Neural progenitor cell (in vitro differentiated cells): ENCODE measurements at regions not wholly inside any gene's neighbourhood (a gene's known extent, or its start where the extent isn't known, plus 50 kb on each side); places are given as distances from the start of the nearest gene placed in this dataset.
"Not testable (repeated sequence)": the region's sequence is repeated elsewhere in the genome, so short reads cannot be mapped to it uniquely, and the experiment has no call there.

Experiments used
- DNase-seq: peaks from one replicate; pipeline ENCODE4 v3.0.0-alpha.2; 2016; ENCODE audit warnings: low spot score
- H2AFZ ChIP-seq: fragments of 200-600 bp; sonication (generic); replicated peaks from 2 replicates; pipeline ENCODE4 v1.6.1; 2016; ENCODE audit warnings: antibody characterized with exemption
- H3F3A ChIP-seq: fragments of 200-600 bp; sonication (generic); 2 replicates; pipeline ENCODE4 v1.6.1; 2016; ENCODE audit warnings: antibody characterized with exemption, low read depth
- H3K27ac ChIP-seq: fragments of 200-600 bp; sonication (generic); 2 replicates; pipeline ENCODE4 v1.5.1; 2016; ENCODE audit warnings: mild to moderate bottlenecking
- H3K27me3 ChIP-seq: fragments of 200-600 bp; sonication (generic); 2 replicates; pipeline ENCODE4 v1.6.1; 2016; ENCODE audit warnings: mild to moderate bottlenecking, moderate library complexity
- H3K36me3 ChIP-seq: fragments of 200-600 bp; sonication (generic); 2 replicates; pipeline ENCODE4 v1.5.1; 2016
- H3K4me1 ChIP-seq: fragments of 200-600 bp; sonication (generic); 2 replicates; pipeline ENCODE4 v1.6.1; 2016; ENCODE audit warnings: mixed run types
- H3K4me2 ChIP-seq: fragments of 200-600 bp; sonication (generic); 2 replicates; pipeline ENCODE4 v1.6.1; 2016
- H3K4me3 ChIP-seq: fragments of 200-600 bp; sonication (generic); 2 replicates; pipeline ENCODE4 v1.5.1; 2016
- H3K79me2 ChIP-seq: fragments of 200-600 bp; sonication (generic); 2 replicates; pipeline ENCODE4 v1.6.1; 2016; ENCODE audit warnings: low read depth
- H3K9ac ChIP-seq: fragments of 200-600 bp; sonication (generic); 2 replicates; pipeline ENCODE4 v1.6.1; 2016
- H3K9me3 ChIP-seq: fragments of 200-600 bp; sonication (generic); 2 replicates; pipeline ENCODE4 v1.5.1; 2016; ENCODE audit warnings: low read depth
- H4K20me1 ChIP-seq: fragments of 200-600 bp; sonication (generic); 2 replicates; pipeline ENCODE4 v1.6.1; 2016; ENCODE audit warnings: low read depth
- H3K27ac Mint-ChIP-seq: 3 replicates; pipeline ENCODE4 v1.8.0; 2021; ENCODE audit warnings: mixed read lengths
- H3K27me3 Mint-ChIP-seq: 2 replicates; pipeline ENCODE4 v1.8.0; 2022; ENCODE audit warnings: low read depth, mild to moderate bottlenecking, inconsistent platforms, moderate library complexity, mixed read lengths; ENCODE audit not compliant: insufficient read depth
- H3K36me3 Mint-ChIP-seq: 3 replicates; pipeline ENCODE4 v1.8.0; 2021; ENCODE audit warnings: mixed read lengths
- H3K4me1 Mint-ChIP-seq: 3 replicates; pipeline ENCODE4 v1.8.0; 2021; ENCODE audit warnings: mixed read lengths
- H3K4me3 Mint-ChIP-seq: 3 replicates; pipeline ENCODE4 v1.8.0; 2021; ENCODE audit warnings: mild to moderate bottlenecking, moderate library complexity, mixed read lengths
- H3K9me3 Mint-ChIP-seq: 3 replicates; pipeline ENCODE4 v1.8.0; 2020; ENCODE audit warnings: mixed read lengths
- EZH2 ChIP-seq: fragments of 200-600 bp; sonication (generic); IDR thresholded peaks from 2 replicates; pipeline ENCODE4 v1.6.1; 2017; ENCODE audit warnings: antibody characterized with exemption, mild to moderate bottlenecking, moderate library complexity
- EZH2phosphoT487 ChIP-seq: fragments of 200-600 bp; sonication (generic); IDR thresholded peaks from 2 replicates; pipeline ENCODE4 v1.6.1; 2017; ENCODE audit warnings: antibody characterized with exemption
- TF ChIP-seq, protein P1 (sequence below): fragments of 200-600 bp; sonication (generic); IDR thresholded peaks from 2 replicates; pipeline ENCODE4 v1.5.1; 2017; ENCODE audit warnings: antibody characterized with exemption, mild to moderate bottlenecking

DNA sequence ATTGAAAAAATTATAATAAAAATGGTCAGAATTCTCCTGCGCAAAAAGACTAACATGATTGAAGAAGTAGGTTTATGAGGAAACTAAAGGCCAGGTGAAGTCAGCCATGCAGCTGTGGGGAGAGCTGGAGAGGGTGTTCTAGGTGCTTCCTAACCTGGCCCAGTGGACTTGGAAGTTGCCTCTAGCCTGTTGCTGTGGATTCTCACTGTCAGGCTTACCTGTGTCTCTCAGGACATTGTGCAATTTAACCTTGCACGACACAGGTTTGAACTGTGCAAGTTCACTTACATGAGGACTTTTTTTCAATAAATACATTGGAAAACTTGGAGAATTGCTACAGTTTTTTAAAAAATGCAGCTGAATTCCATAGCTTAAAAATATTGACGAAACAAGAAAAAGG is 266.4 kb downstream of the CXCL12 start:
- H3K36me3 Mint-ChIP-seq = no peaks in the 10 kb centered on the region
- H3K79me2 ChIP-seq = no peaks in the 10 kb centered on the region
- H3K27ac ChIP-seq = no peak overlapping the region
- no peak overlapping the region for H3K4me2 ChIP-seq
- TF ChIP-seq EZH2 = no peak
- H4K20me1 ChIP-seq = no peaks in the 10 kb centered on the region
- H3K27me3 Mint-ChIP-seq = peaks cover 4% of the 10 kb centered on the region
- no peaks in the 10 kb centered on the region for H3K36me3 ChIP-seq
- no peaks in the 10 kb centered on the region for H3K4me1 ChIP-seq
- no peaks in the 10 kb centered on the region for H3K27me3 ChIP-seq
- DNase-seq = no peak
- H3F3A ChIP-seq = no peaks in the 10 kb centered on the region
- H2AFZ ChIP-seq = no peak overlapping the region
- H3K9ac ChIP-seq = no peak overlapping the region
- H3K27ac Mint-ChIP-seq = no peak overlapping the region
- peaks cover 4% of the 10 kb centered on the region for H3K4me1 Mint-ChIP-seq
- no peak overlapping the region for H3K4me3 Mint-ChIP-seq
- peaks cover 4% of the 10 kb centered on the region for H3K9me3 Mint-ChIP-seq
- no peak overlapping the region for H3K4me3 ChIP-seq
- no peaks in the 10 kb centered on the region for H3K9me3 ChIP-seq

DNA sequence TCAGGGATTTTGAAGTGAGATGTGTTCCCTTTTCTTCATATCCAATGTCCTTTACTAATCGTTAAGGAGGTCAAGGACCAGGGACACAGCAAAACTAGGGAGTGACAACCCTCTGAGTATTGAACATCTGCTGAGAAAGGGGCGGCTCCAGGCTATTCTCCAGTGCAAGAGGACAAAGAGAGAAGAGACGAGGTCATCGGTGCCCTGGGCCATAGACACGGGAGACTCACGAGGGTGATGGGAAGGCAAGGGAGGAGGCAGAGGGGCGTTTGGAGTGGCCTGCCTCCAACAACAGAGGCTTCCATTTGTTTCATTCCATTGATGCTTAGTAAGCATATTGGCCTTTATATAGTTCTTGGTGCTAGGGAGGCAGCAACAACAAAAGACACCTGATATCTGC is 268.4 kb downstream of the CXCL12 start:
- Mint-ChIP-seq H3K36me3 (no peaks in the 10 kb centered on the region), H3K27me3 (peaks cover 7% of the 10 kb centered on the region)
- no peak overlapping the region for H3K9ac ChIP-seq

DNA sequence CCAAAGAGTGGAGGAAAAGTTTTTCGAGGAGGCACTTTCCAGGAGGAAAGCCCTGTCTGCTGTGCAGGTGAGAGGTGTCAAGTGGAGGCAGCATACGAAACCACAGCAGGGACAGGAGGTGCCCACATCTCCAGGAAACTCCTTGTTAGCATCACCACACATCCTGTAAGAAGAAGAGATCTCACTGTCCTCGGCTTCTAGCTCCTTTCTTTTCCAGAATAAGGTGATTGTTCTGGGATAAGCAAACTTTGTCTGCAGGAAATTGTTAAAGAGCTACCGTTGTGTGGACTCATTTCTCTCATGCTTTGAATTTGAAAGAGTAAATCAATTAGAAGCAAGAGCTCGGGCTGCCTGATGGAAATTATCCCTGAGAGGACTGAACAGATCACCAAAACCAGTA is 269.4 kb downstream of the CXCL12 start:
- no peak overlapping the region for H3K4me3 Mint-ChIP-seq
- Histone ChIP-seq H3K79me2 (no peaks in the 10 kb centered on the region), H3K36me3 (no peaks in the 10 kb centered on the region), H3K27me3 (no peaks in the 10 kb centered on the region), H3K4me3 (no peak overlapping the region), H3F3A (no peaks in the 10 kb centered on the region), H3K27ac (no peak overlapping the region), H2AFZ (no peak overlapping the region), H3K9me3 (no peaks in the 10 kb centered on the region), H3K9ac (no peak overlapping the region), H4K20me1 (no peaks in the 10 kb centered on the region), H3K4me1 (no peaks in the 10 kb centered on the region), H3K4me2 (no peak overlapping the region)
- peaks cover 9% of the 10 kb centered on the region for H3K9me3 Mint-ChIP-seq
- peaks cover 7% of the 10 kb centered on the region for H3K27me3 Mint-ChIP-seq
- TF ChIP-seq, protein P1, sequence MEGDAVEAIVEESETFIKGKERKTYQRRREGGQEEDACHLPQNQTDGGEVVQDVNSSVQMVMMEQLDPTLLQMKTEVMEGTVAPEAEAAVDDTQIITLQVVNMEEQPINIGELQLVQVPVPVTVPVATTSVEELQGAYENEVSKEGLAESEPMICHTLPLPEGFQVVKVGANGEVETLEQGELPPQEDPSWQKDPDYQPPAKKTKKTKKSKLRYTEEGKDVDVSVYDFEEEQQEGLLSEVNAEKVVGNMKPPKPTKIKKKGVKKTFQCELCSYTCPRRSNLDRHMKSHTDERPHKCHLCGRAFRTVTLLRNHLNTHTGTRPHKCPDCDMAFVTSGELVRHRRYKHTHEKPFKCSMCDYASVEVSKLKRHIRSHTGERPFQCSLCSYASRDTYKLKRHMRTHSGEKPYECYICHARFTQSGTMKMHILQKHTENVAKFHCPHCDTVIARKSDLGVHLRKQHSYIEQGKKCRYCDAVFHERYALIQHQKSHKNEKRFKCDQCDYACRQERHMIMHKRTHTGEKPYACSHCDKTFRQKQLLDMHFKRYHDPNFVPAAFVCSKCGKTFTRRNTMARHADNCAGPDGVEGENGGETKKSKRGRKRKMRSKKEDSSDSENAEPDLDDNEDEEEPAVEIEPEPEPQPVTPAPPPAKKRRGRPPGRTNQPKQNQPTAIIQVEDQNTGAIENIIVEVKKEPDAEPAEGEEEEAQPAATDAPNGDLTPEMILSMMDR = no peak
- no peak for TF ChIP-seq EZH2phosphoT487
- TF ChIP-seq EZH2 = no peak
- H3K27ac Mint-ChIP-seq = no peak overlapping the region
- no peak for DNase-seq
- no peaks in the 10 kb centered on the region for H3K36me3 Mint-ChIP-seq
- H3K4me1 Mint-ChIP-seq = peaks cover 12% of the 10 kb centered on the region

More for the DNA sequence above, 268.4 kb downstream of the CXCL12 start:
- Histone ChIP-seq H3K79me2 (no peaks in the 10 kb centered on the region), H4K20me1 (no peaks in the 10 kb centered on the region), H3K4me1 (no peaks in the 10 kb centered on the region), H3F3A (no peaks in the 10 kb centered on the region), H3K4me3 (no peak overlapping the region), H2AFZ (no peak overlapping the region), H3K27me3 (no peaks in the 10 kb centered on the region), H3K27ac (no peak overlapping the region), H3K36me3 (no peaks in the 10 kb centered on the region), H3K9me3 (no peaks in the 10 kb centered on the region), H3K4me2 (no peak overlapping the region)
- TF ChIP-seq EZH2phosphoT487 (no peak), EZH2 (no peak)
- TF ChIP-seq, protein P1 = no peak
- no peak overlapping the region for H3K27ac Mint-ChIP-seq
- H3K4me3 Mint-ChIP-seq = no peak overlapping the region
- DNase-seq = no peak
- peaks cover 7% of the 10 kb centered on the region for H3K9me3 Mint-ChIP-seq
- peaks cover 12% of the 10 kb centered on the region for H3K4me1 Mint-ChIP-seq

DNA sequence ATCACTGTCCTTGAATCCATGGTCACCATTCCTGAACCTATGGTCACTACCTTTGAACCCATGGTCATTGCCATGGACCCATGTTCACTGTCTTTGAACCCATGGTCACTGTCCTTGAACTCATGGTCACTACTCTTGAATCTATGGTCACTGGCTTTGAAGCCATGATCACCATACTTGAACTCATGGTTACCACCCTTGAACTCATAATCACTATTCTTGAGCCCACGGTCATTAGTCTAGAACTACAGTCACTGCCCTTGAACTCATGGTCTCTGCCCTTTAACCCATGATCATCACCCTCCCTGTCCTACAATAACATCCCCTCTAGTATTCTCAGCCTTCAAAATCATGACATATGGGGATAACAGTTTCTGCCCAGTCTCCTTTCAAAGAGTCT is 270.5 kb downstream of the CXCL12 start:
- Histone ChIP-seq H3K79me2 (no peaks in the 10 kb centered on the region), H2AFZ (no peak overlapping the region), H3K36me3 (no peaks in the 10 kb centered on the region), H4K20me1 (no peaks in the 10 kb centered on the region), H3K9me3 (no peaks in the 10 kb centered on the region), H3K27me3 (no peaks in the 10 kb centered on the region), H3K4me2 (no peak overlapping the region), H3K9ac (no peak overlapping the region), H3K4me3 (no peak overlapping the region), H3F3A (no peaks in the 10 kb centered on the region), H3K27ac (no peak overlapping the region), H3K4me1 (no peaks in the 10 kb centered on the region)
- no peak overlapping the region for H3K27ac Mint-ChIP-seq
- H3K27me3 Mint-ChIP-seq = peaks cover 7% of the 10 kb centered on the region
- H3K4me3 Mint-ChIP-seq = no peak overlapping the region
- no peak for DNase-seq
- H3K9me3 Mint-ChIP-seq = peaks cover 14% of the 10 kb centered on the region
- peaks cover 12% of the 10 kb centered on the region for H3K4me1 Mint-ChIP-seq
- H3K36me3 Mint-ChIP-seq = no peaks in the 10 kb centered on the region
- no peak for TF ChIP-seq EZH2
- TF ChIP-seq, protein P1 = no peak
- TF ChIP-seq EZH2phosphoT487 = no peak

DNA sequence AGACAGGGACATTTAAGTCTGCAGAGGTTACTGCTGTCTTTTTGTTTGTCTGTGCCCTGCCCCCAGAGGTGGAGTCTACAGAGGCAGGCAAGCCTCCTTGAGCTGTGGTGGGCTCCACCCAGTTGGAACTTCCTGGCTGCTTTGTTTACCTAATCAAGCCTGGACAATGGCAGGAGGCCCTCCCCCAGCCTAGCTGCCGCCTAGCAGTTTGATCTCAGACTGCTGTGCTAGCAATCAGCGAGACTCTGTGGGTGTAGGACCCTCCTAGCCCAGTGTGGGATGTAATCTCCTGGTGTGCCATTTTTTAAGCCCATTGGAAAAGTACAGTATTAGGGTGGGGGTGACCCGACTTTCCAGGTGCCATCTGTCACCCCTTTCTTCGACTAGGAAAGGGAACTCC is 272.6 kb downstream of the CXCL12 start:
- H3F3A ChIP-seq, H2AFZ ChIP-seq, H3K27me3 ChIP-seq, H3K27ac ChIP-seq, H3K4me3 ChIP-seq, H3K9ac ChIP-seq, H3K27me3 Mint-ChIP-seq, H3K9me3 ChIP-seq, H3K27ac Mint-ChIP-seq, H4K20me1 ChIP-seq, H3K36me3 Mint-ChIP-seq, H3K79me2 ChIP-seq, H3K4me3 Mint-ChIP-seq, H3K36me3 ChIP-seq, H3K4me1 ChIP-seq: not testable (repeated sequence)
- DNase-seq = peak; percentile 52
- Mint-ChIP-seq H3K4me1 (peaks cover 12% of the 10 kb centered on the region), H3K9me3 (peaks cover 20% of the 10 kb centered on the region)
- peak overlapping the region; percentile 49 for H3K4me2 ChIP-seq
